CD4-positive, alpha-beta memory T cell (primary cell): ENCODE measurements at regions not wholly inside any gene's neighbourhood (a gene's known extent, or its start where the extent isn't known, plus 50 kb on each side); places are given as distances from the start of the nearest gene placed in this dataset.

Experiments used
- CTCF ChIA-PET: fragments of 350-600 bp; sonication (Branson Sonifier 250); formaldehyde crosslinking; loops from one replicate; lab custom pipeline; 2021; ENCODE audit warnings: inconsistent platforms; ENCODE audit not compliant: partially characterized antibody; lab: Charles Lee
- POLR2A ChIA-PET: fragments of 350-600 bp; sonication (Branson Sonifier 250); formaldehyde crosslinking; loops from one replicate; lab custom pipeline; 2021; ENCODE audit not compliant: partially characterized antibody; lab: Charles Lee
- DNase-seq, 5 donors: peaks; one replicate each; pipeline versions ENCODE4 v3.0.0 to v3.0.0-alpha.2; 2020 to 2022; ENCODE audit warnings: mixed read lengths in 1 of 5
- H3K27ac ChIP-seq: one replicate; pipeline ENCODE4 v1.7.0; 2013; ENCODE audit warnings: low read depth, low read length
- H3K27me3 ChIP-seq: 2 replicates; pipeline ENCODE4 v1.7.0; 2013; ENCODE audit warnings: mild to moderate bottlenecking, low read length, moderate library complexity; ENCODE audit not compliant: insufficient read depth
- H3K36me3 ChIP-seq: 2 replicates; pipeline ENCODE4 v1.7.0; 2013; ENCODE audit warnings: mild to moderate bottlenecking, low read length, moderate library complexity; ENCODE audit not compliant: insufficient read depth
- H3K4me1 ChIP-seq: 2 replicates; pipeline ENCODE4 v1.7.0; 2013; ENCODE audit warnings: mild to moderate bottlenecking, low read length, moderate library complexity; ENCODE audit not compliant: insufficient read depth
- H3K4me3 ChIP-seq, 2 donors: one replicate each; pipeline ENCODE4 v1.7.0; 2013; ENCODE audit warnings: low read length in 2 of 2, mild to moderate bottlenecking in 1 of 2
- H3K9me3 ChIP-seq, 2 donors: one replicate each; pipeline ENCODE4 v1.7.0; 2013; ENCODE audit warnings: low read length in 2 of 2, control low read depth in 1 of 2; ENCODE audit not compliant: control insufficient read depth in 1 of 2
- H3K27ac Mint-ChIP-seq, 7 donors: one replicate each; pipeline ENCODE4 v1.8.0; 2020 to 2021; ENCODE audit warnings: mixed read lengths in 7 of 7, mild to moderate bottlenecking in 6 of 7, inconsistent platforms in 3 of 7, moderate library complexity in 3 of 7
- H3K27me3 Mint-ChIP-seq, 2 donors: one replicate each; pipeline ENCODE4 v1.8.0; 2020 to 2021; ENCODE audit warnings: mixed read lengths in 2 of 2
- H3K36me3 Mint-ChIP-seq, 2 donors: one replicate each; pipeline ENCODE4 v1.8.0; 2020 to 2021; ENCODE audit warnings: mixed read lengths in 2 of 2, inconsistent platforms in 1 of 2, mild to moderate bottlenecking in 1 of 2
- H3K4me1 Mint-ChIP-seq, 4 donors: one replicate each; pipeline ENCODE4 v1.8.0; 2020 to 2021; ENCODE audit warnings: mixed read lengths in 4 of 4, mild to moderate bottlenecking in 1 of 4
- H3K4me3 Mint-ChIP-seq, 8 donors: one replicate each; pipeline ENCODE4 v1.8.0; 2020 to 2021; ENCODE audit warnings: mixed read lengths in 8 of 8, mild to moderate bottlenecking in 7 of 8, moderate library complexity in 6 of 8, inconsistent platforms in 3 of 8
- H3K9me3 Mint-ChIP-seq, 8 donors: one replicate each; pipeline ENCODE4 v1.8.0; 2020 to 2021; ENCODE audit warnings: mixed read lengths in 8 of 8, mild to moderate bottlenecking in 5 of 8, inconsistent platforms in 3 of 8, moderate library complexity in 1 of 8
- intact Hi-C: fragments of 100-400 bp; cut with micrococcal nuclease; formaldehyde crosslinking; loops from one replicate; pipeline ENCODE4 v1.15.1; 2023

DNA sequence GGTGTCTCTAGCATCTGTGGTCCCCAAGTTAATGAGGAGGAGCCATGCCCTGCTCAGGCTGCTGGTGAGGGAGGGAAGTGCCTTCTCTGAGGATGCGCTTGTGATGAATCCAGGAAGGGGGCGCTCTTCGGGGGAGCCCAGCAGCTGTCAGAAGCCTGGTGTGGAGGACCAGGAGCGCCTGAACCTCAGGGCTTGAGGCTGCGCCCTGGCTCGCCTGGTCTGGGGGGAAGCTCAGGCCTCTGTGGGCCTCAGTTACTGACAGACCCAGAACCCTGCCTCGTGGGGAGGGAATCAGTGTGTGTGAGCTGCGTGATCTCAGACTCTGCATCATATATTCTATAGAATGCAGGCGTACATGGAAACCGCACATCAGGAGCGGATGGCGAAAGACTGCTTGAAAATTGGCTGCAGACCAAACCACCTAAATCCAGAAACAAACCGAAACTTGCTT, 126.1 kb downstream of the SEC14L1 start:
- H3K36me3 Mint-ChIP-seq: no peaks in the 10 kb centered on the region
- intact Hi-C loops: no loop called here
- ChIA-PET POLR2A (no interaction called here), CTCF (no interaction called here)
- H3K4me1 ChIP-seq: no peaks in the 10 kb centered on the region
- H3K4me1 Mint-ChIP-seq: no peaks in the 10 kb centered on the region
- no peak overlapping the region for H3K4me3 ChIP-seq
- no peak overlapping the region for H3K27ac ChIP-seq
- H3K27me3 Mint-ChIP-seq: peaks cover 0 to 3% of the 10 kb centered on the region in 2 donors
- no peak overlapping the region for H3K27ac Mint-ChIP-seq
- H3K4me3 Mint-ChIP-seq: no peak overlapping the region
- no peaks in the 10 kb centered on the region for H3K27me3 ChIP-seq
- DNase-seq: no peak
- no peaks in the 10 kb centered on the region for H3K36me3 ChIP-seq
- H3K9me3 Mint-ChIP-seq: peaks cover 0 to 2% (median 0%) of the 10 kb centered on the region in 8 donors
- no peaks in the 10 kb centered on the region for H3K9me3 ChIP-seq

DNA sequence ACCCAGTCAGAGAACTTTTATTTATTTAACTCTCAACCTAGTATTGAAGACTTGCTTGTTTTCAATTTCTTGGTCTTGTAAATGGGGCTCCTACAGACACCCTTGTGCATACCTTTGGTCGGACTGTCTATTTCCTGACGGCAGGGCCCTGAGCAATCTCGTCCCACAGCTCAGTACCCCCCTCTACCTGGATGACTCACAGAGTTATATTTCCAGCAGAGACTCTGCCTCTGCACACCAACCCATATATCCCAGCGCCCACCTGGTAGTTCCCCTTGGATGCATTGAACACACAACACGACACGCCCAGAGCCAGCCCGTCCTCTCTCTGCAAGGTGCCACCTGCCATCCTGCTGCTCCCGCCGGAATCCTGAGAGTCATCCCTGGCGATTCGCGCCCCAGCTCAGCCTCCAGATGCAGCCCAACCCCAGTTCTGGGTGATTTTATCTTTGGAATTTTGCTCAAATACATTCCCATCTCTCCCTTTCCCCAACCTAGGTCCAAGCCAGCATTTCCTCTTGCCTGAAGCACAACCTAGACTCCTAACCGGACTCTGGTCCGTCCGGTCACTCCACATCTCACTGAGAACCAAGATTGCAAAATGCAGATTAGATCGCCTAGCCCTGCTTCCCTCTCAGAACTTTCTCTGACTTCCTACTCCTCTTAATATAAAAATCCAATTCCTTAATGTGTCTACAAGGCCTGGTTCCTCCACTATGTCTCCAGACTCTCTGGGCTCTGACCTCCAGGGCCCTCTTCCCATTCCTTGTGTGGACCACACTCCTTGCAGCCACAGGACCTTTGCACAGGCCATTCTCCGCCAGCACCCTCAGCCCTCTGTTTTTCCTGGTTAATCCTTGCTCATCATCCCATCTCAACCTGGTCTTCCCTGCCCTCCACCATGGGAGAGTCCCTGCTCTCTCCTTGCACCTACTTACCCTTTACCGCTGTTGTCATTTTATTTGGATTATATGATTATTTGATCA, 129.2 kb downstream of the SEC14L1 start:
- no peak overlapping the region for H3K4me3 Mint-ChIP-seq
- peak overlapping the region in 1 of 7 donors; percentile 8 for H3K27ac Mint-ChIP-seq

DNA sequence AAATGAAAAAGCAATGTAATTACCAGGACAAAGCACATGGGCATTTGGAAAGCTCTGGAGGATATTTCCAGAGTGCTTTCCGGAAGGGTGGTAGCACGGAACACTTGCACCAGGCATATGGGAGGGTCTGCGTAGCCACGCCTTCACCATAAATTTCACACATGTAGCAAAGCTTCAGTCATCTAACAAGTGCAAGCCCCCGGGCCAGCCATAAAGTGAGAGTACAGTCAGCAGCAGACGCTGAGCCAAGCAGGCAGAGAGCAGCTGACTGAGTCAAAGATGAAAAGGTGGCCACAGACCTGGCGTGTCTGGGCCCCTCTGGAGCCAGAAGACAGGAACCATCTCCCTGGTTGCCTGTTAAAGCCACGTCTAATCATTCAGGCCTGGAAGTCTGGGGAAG, 130.6 kb downstream of the SEC14L1 start:
- Mint-ChIP-seq H3K9me3 (no peaks in the 10 kb centered on the region), H3K27ac (no peak overlapping the region), H3K4me1 (no peaks in the 10 kb centered on the region), H3K4me3 (no peak overlapping the region), H3K27me3 (peaks cover 2 to 4% of the 10 kb centered on the region in 2 donors), H3K36me3 (no peaks in the 10 kb centered on the region)
- ChIA-PET CTCF (interaction anchor here (0.7 kb wide), 1 partner anchor 631 kb away, joined by 3 read pairs; no protein-coding TSS in a partner anchor), POLR2A (no interaction called here)
- Histone ChIP-seq H3K4me3 (no peak overlapping the region), H3K27ac (no peak overlapping the region), H3K9me3 (no peaks in the 10 kb centered on the region), H3K27me3 (no peaks in the 10 kb centered on the region), H3K4me1 (no peaks in the 10 kb centered on the region), H3K36me3 (no peaks in the 10 kb centered on the region)
- no peak for DNase-seq
- intact Hi-C loops: no loop called here

More for the DNA sequence above, 129.2 kb downstream of the SEC14L1 start:
- Mint-ChIP-seq H3K4me1 (no peaks in the 10 kb centered on the region), H3K36me3 (no peaks in the 10 kb centered on the region), H3K27me3 (peaks cover 0 to 3% of the 10 kb centered on the region in 2 donors), H3K9me3 (peaks cover 0 to 2% (median 0%) of the 10 kb centered on the region in 8 donors)
- Histone ChIP-seq H3K9me3 (no peaks in the 10 kb centered on the region), H3K27ac (no peak overlapping the region), H3K27me3 (no peaks in the 10 kb centered on the region), H3K4me3 (no peak overlapping the region), H3K36me3 (no peaks in the 10 kb centered on the region), H3K4me1 (no peaks in the 10 kb centered on the region)
- no peak for DNase-seq
- POLR2A ChIA-PET: no interaction called here
- CTCF ChIA-PET: no interaction called here
- intact Hi-C loops: no loop called here

DNA sequence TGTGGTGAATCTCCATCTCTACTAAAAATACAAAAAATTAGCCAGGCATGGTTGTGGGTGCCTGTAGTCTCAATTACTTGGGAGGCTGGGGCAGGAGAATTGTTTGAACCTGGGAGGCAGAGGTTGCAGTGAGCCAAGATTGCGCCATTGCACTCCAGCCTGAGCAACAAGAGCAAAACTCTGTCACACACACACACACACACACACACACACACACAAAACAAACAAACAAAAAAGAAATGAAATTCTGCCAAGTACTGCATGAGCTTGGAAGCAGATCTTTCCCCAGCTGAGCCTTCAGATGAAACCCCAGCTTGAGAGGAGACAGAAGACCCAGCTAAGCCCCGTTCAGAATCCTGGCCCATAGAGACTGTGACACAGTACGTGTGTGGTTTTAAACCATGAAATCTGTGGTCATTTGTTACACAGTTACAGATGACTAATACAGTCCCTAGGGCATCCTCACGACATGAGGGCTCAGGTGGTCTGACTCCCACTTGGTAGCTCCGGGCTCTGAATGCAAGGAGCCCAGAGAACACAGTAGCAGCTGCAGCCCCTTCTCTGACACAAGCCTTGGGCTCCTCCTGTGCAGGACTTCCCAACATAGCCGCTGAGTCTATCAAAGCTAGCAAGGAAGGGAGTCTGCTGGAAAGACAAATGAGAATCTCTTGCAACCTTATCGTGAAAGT, 132.8 kb downstream of the SEC14L1 start:
- H3K27me3 Mint-ChIP-seq: peaks cover 2 to 8% of the 10 kb centered on the region in 2 donors
- H3K27me3 ChIP-seq: no peaks in the 10 kb centered on the region
- no peak overlapping the region for H3K4me3 ChIP-seq
- H3K9me3 Mint-ChIP-seq: no peaks in the 10 kb centered on the region
- ChIA-PET POLR2A (no interaction called here), CTCF (no interaction called here)
- DNase-seq: no peak
- H3K4me3 Mint-ChIP-seq: no peak overlapping the region
- H3K36me3 ChIP-seq: no peaks in the 10 kb centered on the region
- H3K9me3 ChIP-seq: no peaks in the 10 kb centered on the region
- H3K36me3 Mint-ChIP-seq: no peaks in the 10 kb centered on the region
- no peaks in the 10 kb centered on the region for H3K4me1 ChIP-seq
- no peaks in the 10 kb centered on the region for H3K4me1 Mint-ChIP-seq
- peak overlapping the region in 1 of 7 donors; percentile 24 for H3K27ac Mint-ChIP-seq
- intact Hi-C loops: no loop called here
- H3K27ac ChIP-seq: no peak overlapping the region

DNA sequence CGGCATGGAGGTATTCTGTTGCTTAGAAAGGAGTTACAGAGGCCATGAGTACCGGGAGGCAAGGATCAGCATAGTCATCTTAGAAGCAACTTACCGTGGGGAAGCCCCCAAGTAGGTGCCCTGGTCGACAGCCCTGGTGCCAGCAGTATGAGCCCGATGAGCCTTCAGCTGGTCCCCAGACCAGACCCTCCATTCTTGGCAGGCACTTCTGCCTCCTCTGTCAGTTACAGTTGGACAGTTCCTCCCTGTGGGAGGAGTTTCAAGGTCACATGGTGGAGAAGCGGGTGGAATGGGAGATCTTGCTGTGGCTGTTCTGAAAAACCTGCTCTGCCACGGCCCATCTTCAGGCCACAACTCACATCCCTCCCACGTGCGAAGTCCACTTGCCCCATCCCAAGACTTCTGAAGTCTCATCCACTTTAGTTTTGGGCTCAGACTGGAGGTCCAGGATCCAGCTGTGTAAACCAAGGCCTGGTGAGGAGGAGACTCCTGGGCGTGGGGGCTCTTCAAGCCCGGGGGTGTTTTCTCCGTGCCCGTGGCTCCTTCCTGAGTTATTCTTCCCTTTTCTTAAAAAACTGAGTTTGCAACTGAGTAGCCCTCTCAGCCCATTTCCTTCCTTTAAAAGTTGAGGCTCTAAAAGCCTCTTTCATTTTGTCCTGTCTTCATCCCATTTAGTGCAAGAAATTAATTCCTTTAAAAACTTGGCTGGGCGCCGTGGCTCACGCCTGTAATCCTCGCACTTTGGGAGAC, 133.5 kb downstream of the SEC14L1 start:
- Mint-ChIP-seq H3K4me3 (no peak overlapping the region), H3K9me3 (no peaks in the 10 kb centered on the region), H3K27ac (no peak overlapping the region), H3K36me3 (no peaks in the 10 kb centered on the region), H3K27me3 (peaks cover 2 to 8% of the 10 kb centered on the region in 2 donors), H3K4me1 (no peaks in the 10 kb centered on the region)
- Histone ChIP-seq H3K36me3 (no peaks in the 10 kb centered on the region), H3K4me3 (no peak overlapping the region), H3K4me1 (no peaks in the 10 kb centered on the region), H3K9me3 (no peaks in the 10 kb centered on the region), H3K27ac (no peak overlapping the region), H3K27me3 (no peaks in the 10 kb centered on the region)
- ChIA-PET CTCF (no interaction called here), POLR2A (no interaction called here)
- intact Hi-C loops: no loop called here
- no peak for DNase-seq

DNA sequence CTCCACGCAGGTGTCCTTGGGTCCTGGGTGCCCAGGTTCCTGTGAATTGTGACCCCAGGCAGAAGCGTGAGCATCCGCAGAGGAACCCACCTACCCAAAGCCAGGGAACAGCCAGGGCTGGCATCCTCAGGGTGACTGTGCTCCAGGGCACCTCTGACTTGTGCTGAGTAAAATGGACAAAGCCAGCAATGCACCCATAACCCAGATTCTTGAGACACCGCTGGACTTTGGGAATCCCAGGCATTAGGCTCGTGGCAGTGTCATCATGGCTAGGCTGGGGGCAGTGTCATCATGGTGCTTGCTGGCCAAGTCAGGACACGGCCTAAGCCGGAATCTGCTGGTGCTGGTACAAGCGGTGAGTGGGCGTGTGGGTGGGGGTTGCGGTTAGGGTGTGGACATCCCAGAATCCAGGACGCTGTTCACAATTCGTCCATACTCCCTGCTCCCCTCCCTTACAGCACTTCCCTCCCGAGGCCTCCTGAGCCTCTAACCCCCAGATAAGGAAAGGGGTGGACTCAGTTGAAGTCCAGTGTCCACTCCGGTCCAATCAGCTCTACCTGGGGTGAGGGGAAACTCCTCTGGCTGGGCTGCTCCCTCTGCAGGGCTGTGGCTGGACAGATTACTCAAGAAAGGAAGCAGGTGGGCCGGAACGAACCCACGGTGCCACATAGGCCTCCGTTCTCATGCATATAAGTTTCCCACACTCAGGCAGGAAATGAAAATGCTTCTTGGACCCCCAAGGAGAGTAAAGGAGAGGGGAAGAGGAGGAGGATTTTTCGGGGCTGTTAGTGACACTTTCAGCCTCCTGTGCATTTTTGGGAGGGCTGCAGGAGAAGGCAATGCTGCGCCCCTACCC, 138.9 kb downstream of the SEC14L1 start:
- H3K36me3 Mint-ChIP-seq: peaks cover 0 to 10% of the 10 kb centered on the region in 2 donors
- Histone ChIP-seq H3K4me3 (no peak overlapping the region), H3K27ac (no peak overlapping the region), H3K36me3 (no peaks in the 10 kb centered on the region), H3K9me3 (no peaks in the 10 kb centered on the region), H3K27me3 (peaks cover 4% of the 10 kb centered on the region), H3K4me1 (peaks cover 13% of the 10 kb centered on the region)
- H3K4me3 Mint-ChIP-seq: peak overlapping the region; percentile 5 to 90 (median 81)
- CTCF ChIA-PET: interaction anchor here (1.0 kb wide), 1 partner anchor 121 kb away, joined by 4 read pairs; no protein-coding TSS in a partner anchor
- POLR2A ChIA-PET: interaction anchor here (0.6 to 1.0 kb wide), 2 partner anchors 139 to 191 kb away, joined by 3 read pairs; no protein-coding TSS in a partner anchor
- no peak for DNase-seq
- H3K4me1 Mint-ChIP-seq: peaks cover 8 to 18% (median 13%) of the 10 kb centered on the region in 4 donors
- H3K27me3 Mint-ChIP-seq: peaks cover 6 to 22% of the 10 kb centered on the region in 2 donors
- intact Hi-C loops: no loop called here
- H3K27ac Mint-ChIP-seq: peak overlapping the region in 3 of 7 donors; percentile 80 to 94 (median 92)
- H3K9me3 Mint-ChIP-seq: peaks cover 0 to 16% (median 0%) of the 10 kb centered on the region in 8 donors
